ENCODE measurements at regions not wholly inside any gene's neighbourhood (a gene's known extent, or its start where the extent isn't known, plus 50 kb on each side); places are given as distances from the start of the nearest gene placed in this dataset.

DNA sequence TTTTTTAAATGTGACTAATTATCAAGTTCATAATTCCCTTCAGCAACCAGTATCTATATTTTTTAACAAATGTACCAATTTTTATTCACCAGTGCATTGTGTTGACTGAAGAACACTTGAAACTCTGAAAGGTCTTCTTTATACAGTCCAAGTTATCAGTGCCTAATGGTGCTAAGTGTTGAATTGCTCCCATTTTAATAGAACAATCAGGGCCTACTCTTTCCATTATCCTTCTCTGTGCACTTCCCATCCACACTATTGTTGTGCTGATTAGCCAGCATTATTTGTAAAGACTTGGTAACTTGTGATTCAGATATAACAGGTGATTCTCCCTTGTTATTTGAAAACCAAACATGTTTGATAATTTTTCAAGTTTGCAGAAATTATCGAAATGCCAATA lies 1209.7 kb upstream of the MAP3K7 start:
- no peaks in the 10 kb centered on the region for H3K4me1 ChIP-seq (ENCODE audit: insufficient read depth)
- 94% methylated on average over 1 of the region's 1 CpG for WGBS (ENCODE audit: low lambda C conversion rate, missing lambda C conversion rate)
- no peak overlapping the region for H2AFZ ChIP-seq
- H3K9me2 ChIP-seq (replicated peaks; ENCODE audit: insufficient read depth) = no peaks in the 10 kb centered on the region
- no peak overlapping the region for H3K27ac ChIP-seq
- H3K4me3 ChIP-seq = no peak overlapping the region
- H3K79me2 ChIP-seq = no peaks in the 10 kb centered on the region
- DNase-seq (ENCODE audit: low spot score) = no peak
- TF ChIP-seq CTCF (IDR thresholded peaks at IDR 0.05; ENCODE audit: poor library complexity) (no peak), EZH2 (IDR thresholded peaks at IDR 0.05; ENCODE audit: borderline replicate concordance) (no peak), EZH2phosphoT487 (IDR thresholded peaks at IDR 0.05; ENCODE audit: low read depth, severe bottlenecking, unreplicated experiment) (no peak)
- H3K9me3 ChIP-seq (ENCODE audit: low read depth) = no peaks in the 10 kb centered on the region
- no peaks in the 10 kb centered on the region for H4K20me1 ChIP-seq (ENCODE audit: insufficient read depth, poor library complexity, severe bottlenecking)
- H3K27me3 ChIP-seq = no peaks in the 10 kb centered on the region
- no peak overlapping the region for H3K4me2 ChIP-seq
- H3K36me3 ChIP-seq (replicated peaks; ENCODE audit: insufficient read depth, low read depth) = no peaks in the 10 kb centered on the region

DNA sequence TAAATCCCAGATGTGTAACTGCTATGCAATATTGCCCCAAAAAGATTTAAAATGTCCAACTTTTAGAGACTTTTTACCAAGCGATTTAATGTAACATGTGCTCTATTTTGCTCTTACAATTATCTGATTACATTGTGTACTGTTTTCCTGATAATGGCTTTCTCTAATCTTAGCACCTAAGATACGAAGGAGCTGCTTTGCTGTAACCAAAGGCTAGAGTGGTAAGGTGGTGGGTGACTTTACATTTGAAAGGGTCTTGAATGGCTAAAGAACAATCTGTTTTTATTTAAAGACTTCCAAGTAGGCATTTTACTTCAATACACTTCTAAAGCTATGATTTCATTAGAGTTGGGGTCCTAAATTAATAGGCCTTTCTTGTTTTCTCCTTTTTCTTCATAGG lies 1201.6 kb upstream of the MAP3K7 start:
- Histone ChIP-seq H3K4me1 (ENCODE audit: insufficient read depth) (no peaks in the 10 kb centered on the region), H3K9me2 (replicated peaks; ENCODE audit: insufficient read depth) (no peaks in the 10 kb centered on the region), H3K36me3 (replicated peaks; ENCODE audit: insufficient read depth, low read depth) (no peaks in the 10 kb centered on the region), H3K79me2 (no peaks in the 10 kb centered on the region), H3K27me3 (no peaks in the 10 kb centered on the region), H4K20me1 (ENCODE audit: insufficient read depth, poor library complexity, severe bottlenecking) (no peaks in the 10 kb centered on the region), H3K9me3 (ENCODE audit: low read depth) (no peaks in the 10 kb centered on the region), H3K27ac (no peak overlapping the region), H2AFZ (no peak overlapping the region), H3K4me3 (no peak overlapping the region), H3K4me2 (no peak overlapping the region)
- no peak for DNase-seq (ENCODE audit: low spot score)
- no peak for TF ChIP-seq CTCF (IDR thresholded peaks at IDR 0.05; ENCODE audit: poor library complexity)
- no peak for TF ChIP-seq EZH2phosphoT487 (IDR thresholded peaks at IDR 0.05; ENCODE audit: low read depth, severe bottlenecking, unreplicated experiment)
- 49% methylated on average over 2 of the region's 2 CpGs for WGBS (ENCODE audit: low lambda C conversion rate, missing lambda C conversion rate)

DNA sequence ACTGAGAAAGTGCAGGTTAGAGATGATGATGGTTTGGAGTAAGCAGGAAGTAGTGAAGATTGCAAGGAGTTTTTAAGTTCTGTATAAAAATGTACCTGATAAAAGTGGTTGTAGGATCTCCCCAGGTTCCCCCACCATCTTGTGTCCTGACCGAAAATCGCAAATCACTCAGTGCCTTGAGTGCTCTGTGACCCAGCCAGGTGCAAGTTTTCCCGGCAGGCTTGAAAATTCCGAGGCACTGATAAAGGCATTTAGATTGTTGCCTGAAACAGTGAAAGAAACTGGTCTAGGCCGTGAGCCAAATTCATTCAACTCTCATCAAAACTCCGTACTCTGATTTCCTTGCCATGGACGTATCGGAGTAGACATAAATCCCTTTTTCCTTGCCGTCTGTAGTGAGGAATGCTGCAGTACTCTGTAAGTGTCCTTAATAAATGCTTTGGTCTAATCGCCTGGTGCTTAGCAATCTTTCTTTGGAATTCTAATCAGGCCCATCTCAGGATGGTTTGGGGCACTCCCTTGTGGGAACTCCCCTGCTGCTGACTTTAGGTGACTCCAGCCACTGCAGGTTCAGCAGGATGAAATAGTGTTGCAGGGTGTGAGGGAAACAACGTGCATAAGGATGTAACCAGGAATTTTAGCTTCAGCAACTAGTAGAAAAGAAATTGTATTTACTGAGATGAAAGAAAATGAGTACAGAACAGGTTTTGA lies 1199.8 kb upstream of the MAP3K7 start:
- Histone ChIP-seq H3K4me3 (no peak overlapping the region), H3K27me3 (no peaks in the 10 kb centered on the region), H4K20me1 (ENCODE audit: insufficient read depth, poor library complexity, severe bottlenecking) (no peaks in the 10 kb centered on the region), H3K9me2 (replicated peaks; ENCODE audit: insufficient read depth) (no peaks in the 10 kb centered on the region), H3K9me3 (ENCODE audit: low read depth) (no peaks in the 10 kb centered on the region), H3K36me3 (replicated peaks; ENCODE audit: insufficient read depth, low read depth) (no peaks in the 10 kb centered on the region), H3K27ac (no peak overlapping the region), H3K4me2 (no peak overlapping the region), H2AFZ (no peak overlapping the region), H3K79me2 (no peaks in the 10 kb centered on the region), H3K4me1 (ENCODE audit: insufficient read depth) (no peaks in the 10 kb centered on the region)
- 61% methylated on average over 11 of the region's 11 CpGs for WGBS (ENCODE audit: low lambda C conversion rate, missing lambda C conversion rate)
- TF ChIP-seq EZH2 (IDR thresholded peaks at IDR 0.05; ENCODE audit: borderline replicate concordance) = no peak
- DNase-seq (ENCODE audit: low spot score) = no peak

- DNase-seq (ENCODE audit: low spot score) = no peak
- H2AFZ ChIP-seq = no peak overlapping the region
- no peak overlapping the region for H3K4me2 ChIP-seq
- no peaks in the 10 kb centered on the region for H3K9me3 ChIP-seq (ENCODE audit: low read depth)
- no peaks in the 10 kb centered on the region for H3K9me2 ChIP-seq (replicated peaks; ENCODE audit: insufficient read depth)
- no peaks in the 10 kb centered on the region for H3K36me3 ChIP-seq (replicated peaks; ENCODE audit: insufficient read depth, low read depth)
- no peak overlapping the region for H3K4me3 ChIP-seq
- no peaks in the 10 kb centered on the region for H3K27me3 ChIP-seq
- no peak overlapping the region for H3K27ac ChIP-seq
- no peaks in the 10 kb centered on the region for H3K79me2 ChIP-seq
- TF ChIP-seq EZH2phosphoT487 (IDR thresholded peaks at IDR 0.05; ENCODE audit: low read depth, severe bottlenecking, unreplicated experiment) (no peak), CTCF (IDR thresholded peaks at IDR 0.05; ENCODE audit: poor library complexity) (no peak), EZH2 (IDR thresholded peaks at IDR 0.05; ENCODE audit: borderline replicate concordance) (no peak)
- no peaks in the 10 kb centered on the region for H3K4me1 ChIP-seq (ENCODE audit: insufficient read depth)
- 80% methylated on average over 2 of the region's 2 CpGs for WGBS (ENCODE audit: low lambda C conversion rate, missing lambda C conversion rate)
- H4K20me1 ChIP-seq (ENCODE audit: insufficient read depth, poor library complexity, severe bottlenecking) = no peaks in the 10 kb centered on the region
These were observed 1195.9 kb upstream of the MAP3K7 start for GRCh38 chr6:91782802-91783201.

Data from hepatocyte (in vitro differentiated cells).